ENCODE measurements at regions not wholly inside any gene's neighbourhood (a gene's known extent, or its start where the extent isn't known, plus 50 kb on each side); places are given as distances from the start of the nearest gene placed in this dataset.

DNA sequence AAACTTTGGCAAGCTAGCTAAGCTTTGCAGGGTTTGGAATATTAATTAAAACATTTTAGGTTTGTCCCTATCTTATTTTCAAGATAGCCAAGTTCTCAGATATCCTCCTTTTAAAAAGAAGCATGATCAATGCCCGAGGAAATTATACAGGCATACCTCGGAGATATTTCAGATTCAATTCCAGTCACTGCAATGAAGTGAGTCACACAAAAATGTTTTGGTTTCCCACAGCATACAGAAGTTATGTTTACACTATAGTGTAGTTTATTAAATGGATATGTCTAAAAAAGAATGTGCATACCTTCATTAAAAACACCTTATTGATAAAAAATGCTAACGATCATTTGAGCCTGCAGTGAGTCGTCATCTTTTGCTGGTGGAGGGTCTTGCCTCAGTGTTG is 382.9 kb upstream of the NPVF start:
- TF ChIP-seq, protein P1, sequence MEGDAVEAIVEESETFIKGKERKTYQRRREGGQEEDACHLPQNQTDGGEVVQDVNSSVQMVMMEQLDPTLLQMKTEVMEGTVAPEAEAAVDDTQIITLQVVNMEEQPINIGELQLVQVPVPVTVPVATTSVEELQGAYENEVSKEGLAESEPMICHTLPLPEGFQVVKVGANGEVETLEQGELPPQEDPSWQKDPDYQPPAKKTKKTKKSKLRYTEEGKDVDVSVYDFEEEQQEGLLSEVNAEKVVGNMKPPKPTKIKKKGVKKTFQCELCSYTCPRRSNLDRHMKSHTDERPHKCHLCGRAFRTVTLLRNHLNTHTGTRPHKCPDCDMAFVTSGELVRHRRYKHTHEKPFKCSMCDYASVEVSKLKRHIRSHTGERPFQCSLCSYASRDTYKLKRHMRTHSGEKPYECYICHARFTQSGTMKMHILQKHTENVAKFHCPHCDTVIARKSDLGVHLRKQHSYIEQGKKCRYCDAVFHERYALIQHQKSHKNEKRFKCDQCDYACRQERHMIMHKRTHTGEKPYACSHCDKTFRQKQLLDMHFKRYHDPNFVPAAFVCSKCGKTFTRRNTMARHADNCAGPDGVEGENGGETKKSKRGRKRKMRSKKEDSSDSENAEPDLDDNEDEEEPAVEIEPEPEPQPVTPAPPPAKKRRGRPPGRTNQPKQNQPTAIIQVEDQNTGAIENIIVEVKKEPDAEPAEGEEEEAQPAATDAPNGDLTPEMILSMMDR (IDR thresholded peaks at IDR 0.05 in 4 of 5, conservative IDR thresholded peaks at IDR 0.05 in 1 of 5): no peak
- TF ChIP-seq POLR2A (IDR thresholded peaks at IDR 0.05): no peak

Measured in gastrocnemius medialis (tissue), 4 donors.